GM23338 (cell line): ENCODE measurements at regions not wholly inside any gene's neighbourhood (a gene's known extent, or its start where the extent isn't known, plus 50 kb on each side); places are given as distances from the start of the nearest gene placed in this dataset.

Source experiments
- ATAC-seq: fragments of 200-7000 bp; cut with Tn5 transposase; 3 replicates; pipeline ENCODE4 v1.9.1; 2020
- DNase-seq: peaks from one replicate; pipeline ENCODE4 v3.0.0-alpha.2; 2015; ENCODE audit warnings: low spot score
- H2AFZ ChIP-seq: fragments of 200-600 bp; sonication (generic); 2 replicates; pipeline ENCODE4 v1.8.0; 2016; ENCODE audit warnings: antibody characterized with exemption, mild to moderate bottlenecking, moderate library complexity
- H3F3A ChIP-seq: fragments of 200-600 bp; sonication (generic); replicated peaks from 2 replicates; pipeline ENCODE4 v1.8.0; 2017; ENCODE audit warnings: antibody characterized with exemption, mixed run types, low read depth
- H3K27ac ChIP-seq: fragments of 200-600 bp; sonication (generic); 2 replicates; pipeline ENCODE4 v1.6.1; 2016; ENCODE audit warnings: low read depth
- H3K27me3 ChIP-seq: fragments of 200-600 bp; sonication (generic); 2 replicates; pipeline ENCODE4 v1.8.0; 2016; ENCODE audit warnings: mild to moderate bottlenecking, mixed run types, moderate library complexity; ENCODE audit not compliant: insufficient read depth
- H3K36me3 ChIP-seq: fragments of 200-600 bp; sonication (generic); 2 replicates; pipeline ENCODE4 v1.8.0; 2016; ENCODE audit warnings: mild to moderate bottlenecking; ENCODE audit not compliant: insufficient read depth
- H3K4me1 ChIP-seq: fragments of 200-600 bp; sonication (generic); 2 replicates; pipeline ENCODE4 v1.8.0; 2016; ENCODE audit warnings: mild to moderate bottlenecking, moderate library complexity; ENCODE audit not compliant: insufficient read depth
- H3K4me2 ChIP-seq: fragments of 200-600 bp; sonication (generic); 2 replicates; pipeline ENCODE4 v1.7.1; 2017; ENCODE audit warnings: mixed run types
- H3K4me3 ChIP-seq: fragments of 200-600 bp; sonication (generic); 2 replicates; pipeline ENCODE4 v1.6.1; 2016; ENCODE audit warnings: mixed run types
- H3K79me2 ChIP-seq: fragments of 200-600 bp; sonication (generic); replicated peaks from 2 replicates; pipeline ENCODE4 v1.8.0; 2017; ENCODE audit warnings: mild to moderate bottlenecking; ENCODE audit not compliant: insufficient read depth
- H3K9me2 ChIP-seq: fragments of 200-600 bp; sonication (generic); 2 replicates; pipeline ENCODE4 v1.8.0; 2017; ENCODE audit not compliant: insufficient read depth
- H4K20me1 ChIP-seq: fragments of 200-600 bp; sonication (generic); replicated peaks from 2 replicates; pipeline ENCODE4 v1.8.0; 2017; ENCODE audit warnings: mild to moderate bottlenecking; ENCODE audit not compliant: insufficient read depth
- H3K27ac Mint-ChIP-seq: 2 replicates; pipeline ENCODE4 v1.8.0; 2020; ENCODE audit warnings: inconsistent platforms, mild to moderate bottlenecking, moderate library complexity, mixed read lengths
- H3K27me3 Mint-ChIP-seq: 3 replicates; pipeline ENCODE4 v1.8.0; 2022; ENCODE audit warnings: low read depth, mild to moderate bottlenecking, moderate library complexity, mixed read lengths, inconsistent platforms; ENCODE audit not compliant: insufficient read depth, poor library complexity
- H3K36me3 Mint-ChIP-seq: 3 replicates; pipeline ENCODE4 v1.8.0; 2021; ENCODE audit warnings: low read depth, mild to moderate bottlenecking, inconsistent platforms, moderate library complexity, mixed read lengths
- H3K4me1 Mint-ChIP-seq: 3 replicates; pipeline ENCODE4 v1.8.0; 2020; ENCODE audit warnings: mild to moderate bottlenecking, inconsistent platforms, mixed read lengths
- H3K4me3 Mint-ChIP-seq: 3 replicates; pipeline ENCODE4 v1.8.0; 2021; ENCODE audit warnings: moderate library complexity, mild to moderate bottlenecking, inconsistent platforms, mixed read lengths
- H3K9me3 Mint-ChIP-seq: 3 replicates; pipeline ENCODE4 v1.8.0; 2020; ENCODE audit warnings: moderate library complexity, mild to moderate bottlenecking, inconsistent platforms, mixed read lengths
- CREB1 ChIP-seq: fragments of 250-450 bp; sonication (Bioruptor Pico); IDR thresholded peaks from 2 replicates; pipeline ENCODE4 v1.5.0; 2020; ENCODE audit warnings: low read depth, mild to moderate bottlenecking, moderate library complexity
- CTCF ChIP-seq, 2 experiments: fragments of 200-600 bp in 1 of 2; sonication (generic) in 1 of 2; conservative IDR thresholded peaks; 2 replicates each; pipeline versions ENCODE4 v1.5.1 to v1.6.1; 2016 to 2017; ENCODE audit warnings: antibody characterized with exemption in 2 of 2, low read depth in 2 of 2, mild to moderate bottlenecking in 2 of 2, moderate library complexity in 1 of 2
- EZH2 ChIP-seq: fragments of 200-600 bp; sonication (generic); IDR thresholded peaks from one replicate; pipeline ENCODE4 v1.8.0; 2017; ENCODE audit warnings: antibody characterized with exemption, mild to moderate bottlenecking, low read depth; ENCODE audit not compliant: unreplicated experiment
- EZH2phosphoT487 ChIP-seq: fragments of 200-600 bp; sonication (generic); IDR thresholded peaks from one replicate; pipeline ENCODE4 v1.8.1; 2018; ENCODE audit warnings: antibody characterized with exemption; ENCODE audit not compliant: unreplicated experiment
- JUNB ChIP-seq: IDR thresholded peaks from one replicate; pipeline ENCODE4 v1.6.1; 2016; ENCODE audit warnings: antibody characterized with exemption; ENCODE audit not compliant: unreplicated experiment
- NANOG ChIP-seq: IDR thresholded peaks from 2 replicates; pipeline ENCODE4 v1.6.1; 2016; ENCODE audit warnings: antibody characterized with exemption, borderline replicate concordance
- POLR2AphosphoS5 ChIP-seq: IDR thresholded peaks from 2 replicates; pipeline ENCODE4 v1.6.1; 2016; ENCODE audit warnings: antibody characterized with exemption, low read depth
- REST ChIP-seq: IDR thresholded peaks from one replicate; pipeline ENCODE4 v1.6.1; 2018; ENCODE audit warnings: antibody characterized with exemption; ENCODE audit not compliant: unreplicated experiment
- STAT1 ChIP-seq: IDR thresholded peaks from one replicate; pipeline ENCODE4 v1.6.1; 2016; ENCODE audit warnings: antibody characterized with exemption; ENCODE audit not compliant: unreplicated experiment
- ZNF114 ChIP-seq: fragments of 250-450 bp; sonication (Bioruptor Pico); IDR thresholded peaks from 2 replicates; pipeline ENCODE4 v1.5.0; 2020; ENCODE audit warnings: mild to moderate bottlenecking, moderate library complexity
- ZNF331 ChIP-seq: fragments of 250-450 bp; sonication (Bioruptor Pico); IDR thresholded peaks from 2 replicates; pipeline ENCODE4 v1.5.0; 2020; ENCODE audit warnings: low read depth, mild to moderate bottlenecking, moderate library complexity
- TF ChIP-seq, protein P1 (sequence below): fragments of 250-450 bp; sonication (Bioruptor Pico); IDR thresholded peaks from 2 replicates; pipeline ENCODE4 v1.5.0; 2020; ENCODE audit warnings: mild to moderate bottlenecking, moderate library complexity
- TF ChIP-seq, protein P2 (sequence below): IDR thresholded peaks from 2 replicates; pipeline ENCODE4 v1.6.1; 2016; ENCODE audit warnings: antibody characterized with exemption

- ATAC-seq (no peak), DNase-seq (no peak)
- no peak overlapping the region for H3K4me3 Mint-ChIP-seq
- H3K27me3 Mint-ChIP-seq, result no peaks in the 10 kb centered on the region
- Histone ChIP-seq H4K20me1 (no peaks in the 10 kb centered on the region), H3F3A (no peaks in the 10 kb centered on the region), H3K9me2 (no peaks in the 10 kb centered on the region), H3K36me3 (no peaks in the 10 kb centered on the region), H3K27ac (no peak overlapping the region), H3K79me2 (no peaks in the 10 kb centered on the region), H2AFZ (no peak overlapping the region), H3K27me3 (no peaks in the 10 kb centered on the region), H3K4me1 (no peaks in the 10 kb centered on the region; the same call in 1 of the 2 replicates), H3K4me3 (no peak overlapping the region), H3K4me2 (no peak overlapping the region)
- peaks cover 10% of the 10 kb centered on the region; the same call in 2 of the 3 replicates for H3K4me1 Mint-ChIP-seq
- H3K27ac Mint-ChIP-seq, result no peak overlapping the region
- H3K9me3 Mint-ChIP-seq, result peaks cover 23% of the 10 kb centered on the region
- TF ChIP-seq CREB1 (CRISPR knock-in tag), result no peak
- TF ChIP-seq ZNF114 (CRISPR knock-in tag), result no peak
- TF ChIP-seq, protein P1, sequence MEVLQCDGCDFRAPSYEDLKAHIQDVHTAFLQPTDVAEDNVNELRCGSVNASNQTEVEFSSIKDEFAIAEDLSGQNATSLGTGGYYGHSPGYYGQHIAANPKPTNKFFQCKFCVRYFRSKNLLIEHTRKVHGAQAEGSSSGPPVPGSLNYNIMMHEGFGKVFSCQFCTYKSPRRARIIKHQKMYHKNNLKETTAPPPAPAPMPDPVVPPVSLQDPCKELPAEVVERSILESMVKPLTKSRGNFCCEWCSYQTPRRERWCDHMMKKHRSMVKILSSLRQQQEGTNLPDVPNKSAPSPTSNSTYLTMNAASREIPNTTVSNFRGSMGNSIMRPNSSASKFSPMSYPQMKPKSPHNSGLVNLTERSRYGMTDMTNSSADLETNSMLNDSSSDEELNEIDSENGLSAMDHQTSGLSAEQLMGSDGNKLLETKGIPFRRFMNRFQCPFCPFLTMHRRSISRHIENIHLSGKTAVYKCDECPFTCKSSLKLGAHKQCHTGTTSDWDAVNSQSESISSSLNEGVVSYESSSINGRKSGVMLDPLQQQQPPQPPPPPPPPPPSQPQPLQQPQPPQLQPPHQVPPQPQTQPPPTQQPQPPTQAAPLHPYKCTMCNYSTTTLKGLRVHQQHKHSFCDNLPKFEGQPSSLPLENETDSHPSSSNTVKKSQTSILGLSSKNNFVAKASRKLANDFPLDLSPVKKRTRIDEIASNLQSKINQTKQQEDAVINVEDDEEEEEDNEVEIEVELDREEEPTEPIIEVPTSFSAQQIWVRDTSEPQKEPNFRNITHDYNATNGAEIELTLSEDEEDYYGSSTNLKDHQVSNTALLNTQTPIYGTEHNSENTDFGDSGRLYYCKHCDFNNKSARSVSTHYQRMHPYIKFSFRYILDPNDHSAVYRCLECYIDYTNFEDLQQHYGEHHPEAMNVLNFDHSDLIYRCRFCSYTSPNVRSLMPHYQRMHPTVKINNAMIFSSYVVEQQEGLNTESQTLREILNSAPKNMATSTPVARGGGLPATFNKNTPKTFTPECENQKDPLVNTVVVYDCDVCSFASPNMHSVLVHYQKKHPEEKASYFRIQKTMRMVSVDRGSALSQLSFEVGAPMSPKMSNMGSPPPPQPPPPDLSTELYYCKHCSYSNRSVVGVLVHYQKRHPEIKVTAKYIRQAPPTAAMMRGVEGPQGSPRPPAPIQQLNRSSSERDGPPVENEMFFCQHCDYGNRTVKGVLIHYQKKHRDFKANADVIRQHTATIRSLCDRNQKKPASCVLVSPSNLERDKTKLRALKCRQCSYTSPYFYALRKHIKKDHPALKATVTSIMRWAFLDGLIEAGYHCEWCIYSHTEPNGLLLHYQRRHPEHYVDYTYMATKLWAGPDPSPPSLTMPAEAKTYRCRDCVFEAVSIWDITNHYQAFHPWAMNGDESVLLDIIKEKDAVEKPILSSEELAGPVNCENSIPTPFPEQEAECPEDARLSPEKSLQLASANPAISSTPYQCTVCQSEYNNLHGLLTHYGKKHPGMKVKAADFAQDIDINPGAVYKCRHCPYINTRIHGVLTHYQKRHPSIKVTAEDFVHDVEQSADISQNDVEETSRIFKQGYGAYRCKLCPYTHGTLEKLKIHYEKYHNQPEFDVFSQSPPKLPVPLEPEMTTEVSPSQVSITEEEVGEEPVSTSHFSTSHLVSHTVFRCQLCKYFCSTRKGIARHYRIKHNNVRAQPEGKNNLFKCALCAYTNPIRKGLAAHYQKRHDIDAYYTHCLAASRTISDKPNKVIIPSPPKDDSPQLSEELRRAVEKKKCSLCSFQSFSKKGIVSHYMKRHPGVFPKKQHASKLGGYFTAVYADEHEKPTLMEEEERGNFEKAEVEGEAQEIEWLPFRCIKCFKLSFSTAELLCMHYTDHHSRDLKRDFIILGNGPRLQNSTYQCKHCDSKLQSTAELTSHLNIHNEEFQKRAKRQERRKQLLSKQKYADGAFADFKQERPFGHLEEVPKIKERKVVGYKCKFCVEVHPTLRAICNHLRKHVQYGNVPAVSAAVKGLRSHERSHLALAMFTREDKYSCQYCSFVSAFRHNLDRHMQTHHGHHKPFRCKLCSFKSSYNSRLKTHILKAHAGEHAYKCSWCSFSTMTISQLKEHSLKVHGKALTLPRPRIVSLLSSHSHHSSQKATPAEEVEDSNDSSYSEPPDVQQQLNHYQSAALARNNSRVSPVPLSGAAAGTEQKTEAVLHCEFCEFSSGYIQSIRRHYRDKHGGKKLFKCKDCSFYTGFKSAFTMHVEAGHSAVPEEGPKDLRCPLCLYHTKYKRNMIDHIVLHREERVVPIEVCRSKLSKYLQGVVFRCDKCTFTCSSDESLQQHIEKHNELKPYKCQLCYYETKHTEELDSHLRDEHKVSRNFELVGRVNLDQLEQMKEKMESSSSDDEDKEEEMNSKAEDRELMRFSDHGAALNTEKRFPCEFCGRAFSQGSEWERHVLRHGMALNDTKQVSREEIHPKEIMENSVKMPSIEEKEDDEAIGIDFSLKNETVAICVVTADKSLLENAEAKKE (CRISPR knock-in tag), result no peak
- no peak for TF ChIP-seq STAT1
- no peak for TF ChIP-seq REST
- TF ChIP-seq EZH2phosphoT487, result no peak
- no peak for TF ChIP-seq JUNB
- no peak for TF ChIP-seq ZNF331 (CRISPR knock-in tag)
- TF ChIP-seq POLR2AphosphoS5, result no peak
- no peak for TF ChIP-seq EZH2
- no peak for TF ChIP-seq CTCF (conservative IDR thresholded peaks at IDR 0.05; ENCODE audit: low read depth in 2 of 2)
- no peak for TF ChIP-seq NANOG
- TF ChIP-seq, protein P2, sequence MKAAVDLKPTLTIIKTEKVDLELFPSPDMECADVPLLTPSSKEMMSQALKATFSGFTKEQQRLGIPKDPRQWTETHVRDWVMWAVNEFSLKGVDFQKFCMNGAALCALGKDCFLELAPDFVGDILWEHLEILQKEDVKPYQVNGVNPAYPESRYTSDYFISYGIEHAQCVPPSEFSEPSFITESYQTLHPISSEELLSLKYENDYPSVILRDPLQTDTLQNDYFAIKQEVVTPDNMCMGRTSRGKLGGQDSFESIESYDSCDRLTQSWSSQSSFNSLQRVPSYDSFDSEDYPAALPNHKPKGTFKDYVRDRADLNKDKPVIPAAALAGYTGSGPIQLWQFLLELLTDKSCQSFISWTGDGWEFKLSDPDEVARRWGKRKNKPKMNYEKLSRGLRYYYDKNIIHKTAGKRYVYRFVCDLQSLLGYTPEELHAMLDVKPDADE, result no peak
- peaks cover 20% of the 10 kb centered on the region for H3K36me3 Mint-ChIP-seq
These were observed 562.7 kb downstream of the TLE4 start for GRCh38 chr9:80134487-80134886.
